Panc1 (cell line): ENCODE measurements at regions not wholly inside any gene's neighbourhood (a gene's known extent, or its start where the extent isn't known, plus 50 kb on each side); places are given as distances from the start of the nearest gene placed in this dataset.

Source experiments
- CTCF ChIP-seq: fragments of 450-650 bp; IDR thresholded peaks from 2 replicates; pipeline ENCODE4 v1.5.1; 2017; ENCODE audit warnings: mild to moderate bottlenecking
- POLR2AphosphoS5 ChIP-seq: IDR thresholded peaks from 2 replicates; pipeline ENCODE4 v1.6.1; 2012; ENCODE audit warnings: mild to moderate bottlenecking, low read depth, low read length, moderate library complexity
- REST ChIP-seq, 2 experiments: IDR thresholded peaks; 2 replicates each; pipeline ENCODE4 v1.6.1; 2011 to 2012; ENCODE audit warnings: low read depth in 2 of 2, control low read depth in 1 of 2, low read length in 1 of 2, mild to moderate bottlenecking in 1 of 2, moderate library complexity in 1 of 2; ENCODE audit not compliant: insufficient read depth in 1 of 2
- TCF7L2 ChIP-seq: IDR thresholded peaks from 2 replicates; pipeline ENCODE4 v1.6.1; 2011; ENCODE audit warnings: mild to moderate bottlenecking, low read depth, low read length, inconsistent platforms

- TF ChIP-seq CTCF (no peak), REST (IDR thresholded peaks at IDR 0.05; ENCODE audit: insufficient read depth in 1 of 2, low read depth in 2 of 2, low read length in 1 of 2) (no peak), POLR2AphosphoS5 (no peak), TCF7L2 (no peak)
Measured at GRCh38 chr10:62573929-62574328, 199.8 kb downstream of the ZNF365 start.
